Ovary (tissue), 7 donors: ENCODE measurements at regions not wholly inside any gene's neighbourhood (a gene's known extent, or its start where the extent isn't known, plus 50 kb on each side); places are given as distances from the start of the nearest gene placed in this dataset.

Source experiments
- DNase-seq, 5 donors: peaks; one replicate each; pipeline ENCODE4 v3.0.0-alpha.2; 2019 to 2020
- H3K27ac ChIP-seq, 2 donors: fragments of 200-600 bp; one replicate each; pipeline versions ENCODE4 v1.5.1 to v1.8.0; 2019 to 2022
- H3K27me3 ChIP-seq: fragments of 200-600 bp; one replicate; pipeline ENCODE4 v1.8.0; 2022
- H3K36me3 ChIP-seq: fragments of 200-600 bp; sonication (generic); one replicate; pipeline ENCODE4 v1.5.1; 2019
- H3K4me1 ChIP-seq: one replicate; pipeline ENCODE4 v1.8.1; 2013; ENCODE audit warnings: mild to moderate bottlenecking, moderate library complexity; ENCODE audit not compliant: insufficient read depth
- H3K4me3 ChIP-seq: fragments of 200-600 bp; sonication (generic); one replicate; pipeline ENCODE4 v1.5.1; 2017
- H3K9me3 ChIP-seq, 2 donors: fragments of 200-600 bp in 1 of 2; sonication (generic) in 1 of 2; one replicate each; pipeline versions ENCODE4 v1.5.1 to v1.8.1; 2013 to 2019; ENCODE audit warnings: mild to moderate bottlenecking in 1 of 2, moderate library complexity in 1 of 2
- CTCF ChIP-seq, 3 donors: fragments of 450-650 bp in 2 of 3; fragments of 200-600 bp in 1 of 3; IDR thresholded peaks; one replicate each; pipeline versions ENCODE4 v1.5.1 to v1.8.0; 2016 to 2022; ENCODE audit warnings: antibody characterized with exemption in 3 of 3, mild to moderate bottlenecking in 1 of 3
- EP300 ChIP-seq: sonication (generic); formaldehyde crosslinking; IDR thresholded peaks from one replicate; pipeline ENCODE4 v1.6.1; 2017; ENCODE audit warnings: antibody characterized with exemption
- POLR2A ChIP-seq: fragments of 450-650 bp; IDR thresholded peaks from one replicate; pipeline ENCODE4 v1.6.1; 2017; ENCODE audit warnings: antibody characterized with exemption, mild to moderate bottlenecking, moderate library complexity
- WGBS, 3 donors: extraction: QIAGEN DNeasy Blood & Tissue Kit in 1 of 3; methylation state at CpG; one replicate each; pipeline versions ENCODE4 v1.1.5 to v1.1.7; 2013 to 2017; 5-methylcytosine and 5-hydroxymethylcytosine counted together
- intact Hi-C, 4 donors: fragments of 100-400 bp; cut with DNase I; formaldehyde crosslinking; loops; one replicate each; pipeline versions ENCODE4 v1.11.0 to v1.15.1; 2022 to 2023
- donor health status: DM: no; HTN: no; CAD: no; lungs with moderate emphysema.
- donor health status: DM: no; HTN: no; CAD: no.
- donor health status: Bipolar disorder and iron deficiency.
- donor health status: DM: no; HTN: no; CAD: no.
- donor health status: DM: yes; HTN: yes; CAD: no.

- TF ChIP-seq EP300 (no peak), CTCF (IDR thresholded peaks at IDR 0.05) (no peak), POLR2A (no peak)
- no peaks in the 10 kb centered on the region for H3K36me3 ChIP-seq
- H3K27ac ChIP-seq = no peak overlapping the region
- H3K4me3 ChIP-seq = no peak overlapping the region
- WGBS, 3 donors = 85 to 88% (median 86%) methylated on average over 6 of the region's 6 CpGs
- H3K27me3 ChIP-seq = no peaks in the 10 kb centered on the region
- H3K4me1 ChIP-seq = no peaks in the 10 kb centered on the region
- DNase-seq = no peak
- intact Hi-C loops = no loop called here
- no peaks in the 10 kb centered on the region for H3K9me3 ChIP-seq
Observed at GRCh38 chr6:21678990-21679389, 85.4 kb downstream of the SOX4 start.

GRCh38 chr6:21679761-21680265, 86.3 kb downstream of the SOX4 start:
- WGBS, 3 donors = 46 to 55% (median 55%) methylated on average over 2 of the region's 2 CpGs
- H3K4me3 ChIP-seq = no peak overlapping the region

GRCh38 chr6:21680611-21681010, 87.1 kb downstream of the SOX4 start:
- WGBS, 3 donors = 78 to 89% (median 81%) methylated on average over 4 of the region's 4 CpGs
- intact Hi-C loops = no loop called here
- Histone ChIP-seq H3K4me3 (no peak overlapping the region), H3K4me1 (peaks cover 2% of the 10 kb centered on the region), H3K27ac (no peak overlapping the region), H3K27me3 (no peaks in the 10 kb centered on the region), H3K36me3 (no peaks in the 10 kb centered on the region), H3K9me3 (no peaks in the 10 kb centered on the region)
- no peak for DNase-seq
- TF ChIP-seq POLR2A = no peak
- no peak for TF ChIP-seq EP300
- no peak for TF ChIP-seq CTCF (IDR thresholded peaks at IDR 0.05)

More at GRCh38 chr6:21679761-21680265, 86.3 kb downstream of the SOX4 start:
- no peak for DNase-seq
- Histone ChIP-seq H3K27me3 (no peaks in the 10 kb centered on the region), H3K36me3 (no peaks in the 10 kb centered on the region), H3K4me1 (peaks cover 2% of the 10 kb centered on the region), H3K27ac (no peak overlapping the region), H3K9me3 (no peaks in the 10 kb centered on the region)
- intact Hi-C loops = no loop called here
- TF ChIP-seq CTCF (IDR thresholded peaks at IDR 0.05) = no peak
- TF ChIP-seq EP300 = no peak
- TF ChIP-seq POLR2A = no peak

- H3K27me3 ChIP-seq = no peaks in the 10 kb centered on the region
- H3K4me3 ChIP-seq = no peak overlapping the region
- intact Hi-C loops = no loop called here
- TF ChIP-seq POLR2A (no peak), CTCF (IDR thresholded peaks at IDR 0.05) (no peak), EP300 (no peak)
- no peaks in the 10 kb centered on the region for H3K36me3 ChIP-seq
- peaks cover 1% of the 10 kb centered on the region for H3K4me1 ChIP-seq
- DNase-seq = no peak
- no peak overlapping the region for H3K27ac ChIP-seq
- H3K9me3 ChIP-seq = peaks cover 0 to 5% of the 10 kb centered on the region in 2 donors
Observed at GRCh38 chr6:21690489-21690888, 96.9 kb downstream of the SOX4 start.
